GM21360 (cell line): ENCODE measurements at regions not wholly inside any gene's neighbourhood (a gene's known extent, or its start where the extent isn't known, plus 50 kb on each side); places are given as distances from the start of the nearest gene placed in this dataset.
"Not testable (repeated sequence)": the region's sequence is repeated elsewhere in the genome, so short reads cannot be mapped to it uniquely, and the experiment has no call there.

ENCODE experiments used
- ATAC-seq: cut with Tn5 transposase; IDR thresholded peaks from one replicate; pipeline ENCODE4 v1.9.1; 2021; ENCODE audit warnings: mild to moderate bottlenecking, moderate library complexity; ENCODE audit not compliant: unreplicated experiment

- no peak for ATAC-seq
These were observed 215.0 kb upstream of the EXOC2 start for GRCh38 chr6:907928-908327.

GRCh38 chr6:906920-907319, 214.0 kb upstream of the EXOC2 start:
- no peak for ATAC-seq

- no peak for ATAC-seq
These were observed 212.6 kb upstream of the EXOC2 start for GRCh38 chr6:905556-905955.

GRCh38 chr6:904994-905393, 212.1 kb upstream of the EXOC2 start:
- no peak for ATAC-seq

- ATAC-seq, result no peak
These were observed 210.8 kb upstream of the EXOC2 start for GRCh38 chr6:903761-904160.

- no peak for ATAC-seq
These were observed 208.9 kb upstream of the EXOC2 start for GRCh38 chr6:901696-902460.

- no peak for ATAC-seq
These were observed 208.0 kb upstream of the EXOC2 start for GRCh38 chr6:900716-901605.

GRCh38 chr6:897528-898207, 204.7 kb upstream of the EXOC2 start:
- no peak for ATAC-seq

- ATAC-seq, result no peak
These were observed 201.3 kb upstream of the EXOC2 start for GRCh38 chr6:894274-894673.

- ATAC-seq, result no peak
These were observed 198.1 kb upstream of the EXOC2 start for GRCh38 chr6:890995-891394.

GRCh38 chr6:890201-890600, 197.3 kb upstream of the EXOC2 start:
- ATAC-seq, result no peak

GRCh38 chr6:887583-888235, 194.8 kb upstream of the EXOC2 start:
- no peak for ATAC-seq

GRCh38 chr6:886116-886515, 193.2 kb upstream of the EXOC2 start:
- not testable (repeated sequence) for ATAC-seq

GRCh38 chr6:885051-885590, 192.2 kb upstream of the EXOC2 start:
- no peak for ATAC-seq

- no peak for ATAC-seq
These were observed 191.6 kb upstream of the EXOC2 start for GRCh38 chr6:884570-884969.

GRCh38 chr6:882084-882598, 189.2 kb upstream of the EXOC2 start:
- no peak for ATAC-seq

- no peak for ATAC-seq
These were observed 185.2 kb upstream of the EXOC2 start for GRCh38 chr6:878179-878578.

GRCh38 chr6:875012-875411, 182.1 kb upstream of the EXOC2 start:
- no peak for ATAC-seq

GRCh38 chr6:872570-873125, 179.7 kb upstream of the EXOC2 start:
- ATAC-seq, result no peak

GRCh38 chr6:871503-871902, 178.6 kb upstream of the EXOC2 start:
- no peak for ATAC-seq
